ENCODE measurements at regions not wholly inside any gene's neighbourhood (a gene's known extent, or its start where the extent isn't known, plus 50 kb on each side); places are given as distances from the start of the nearest gene placed in this dataset.

DNA sequence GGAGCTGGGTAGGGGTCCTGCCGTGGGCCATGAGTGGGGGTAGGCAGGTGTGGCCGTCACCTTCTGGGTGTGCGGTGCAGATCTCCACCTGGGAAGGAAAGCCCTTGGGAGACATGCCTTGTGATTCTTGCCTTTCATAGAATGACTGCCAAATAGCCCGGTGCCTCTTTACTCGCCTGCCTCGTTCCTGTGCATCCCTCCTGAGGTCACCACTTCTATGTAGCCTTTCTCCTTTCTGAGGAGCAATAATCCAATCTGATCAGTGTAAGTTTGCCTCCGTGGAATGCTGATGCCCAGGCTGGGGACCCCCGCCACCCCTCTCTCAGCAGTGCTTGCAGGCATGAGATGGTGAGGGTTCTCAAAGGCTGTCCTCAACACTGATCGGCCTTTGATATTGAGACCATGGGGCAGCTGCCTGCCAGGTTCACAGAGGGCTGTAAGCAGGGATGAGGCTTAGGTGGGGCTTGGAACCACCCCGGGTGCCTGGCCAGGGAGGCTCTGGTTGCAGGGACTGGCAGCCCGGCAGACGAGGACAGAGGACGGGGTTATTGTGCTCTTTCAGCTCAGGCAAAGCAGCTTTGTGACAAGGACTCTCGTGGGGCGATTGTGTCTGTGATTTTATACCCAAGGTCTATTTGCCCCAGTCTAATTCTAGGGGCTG lies 86.1 kb upstream of the WNT7B start:
- TF ChIP-seq, protein P1, sequence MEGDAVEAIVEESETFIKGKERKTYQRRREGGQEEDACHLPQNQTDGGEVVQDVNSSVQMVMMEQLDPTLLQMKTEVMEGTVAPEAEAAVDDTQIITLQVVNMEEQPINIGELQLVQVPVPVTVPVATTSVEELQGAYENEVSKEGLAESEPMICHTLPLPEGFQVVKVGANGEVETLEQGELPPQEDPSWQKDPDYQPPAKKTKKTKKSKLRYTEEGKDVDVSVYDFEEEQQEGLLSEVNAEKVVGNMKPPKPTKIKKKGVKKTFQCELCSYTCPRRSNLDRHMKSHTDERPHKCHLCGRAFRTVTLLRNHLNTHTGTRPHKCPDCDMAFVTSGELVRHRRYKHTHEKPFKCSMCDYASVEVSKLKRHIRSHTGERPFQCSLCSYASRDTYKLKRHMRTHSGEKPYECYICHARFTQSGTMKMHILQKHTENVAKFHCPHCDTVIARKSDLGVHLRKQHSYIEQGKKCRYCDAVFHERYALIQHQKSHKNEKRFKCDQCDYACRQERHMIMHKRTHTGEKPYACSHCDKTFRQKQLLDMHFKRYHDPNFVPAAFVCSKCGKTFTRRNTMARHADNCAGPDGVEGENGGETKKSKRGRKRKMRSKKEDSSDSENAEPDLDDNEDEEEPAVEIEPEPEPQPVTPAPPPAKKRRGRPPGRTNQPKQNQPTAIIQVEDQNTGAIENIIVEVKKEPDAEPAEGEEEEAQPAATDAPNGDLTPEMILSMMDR (conservative IDR thresholded peaks at IDR 0.05; ENCODE audit: low read depth, low read length) = no peak
- TF ChIP-seq POLR2A (IDR thresholded peaks at IDR 0.05; ENCODE audit: low read depth, low read length) (no peak), MAFK (IDR thresholded peaks at IDR 0.05; ENCODE audit: low read depth, low read length) (no peak), RAD21 (IDR thresholded peaks at IDR 0.05; ENCODE audit: low read length) (no peak), BHLHE40 (IDR thresholded peaks at IDR 0.05; ENCODE audit: low read depth, low read length) (no peak), FOS (IDR thresholded peaks at IDR 0.05; ENCODE audit: low read depth, low read length) (no peak), MXI1 (IDR thresholded peaks at IDR 0.05; ENCODE audit: borderline replicate concordance, low read depth, low read length) (no peak), RFX5 (IDR thresholded peaks at IDR 0.05; ENCODE audit: low read depth, low read length) (no peak), MAZ (IDR thresholded peaks at IDR 0.05; ENCODE audit: borderline replicate concordance, low read depth, low read length) (no peak), CEBPB (IDR thresholded peaks at IDR 0.05; ENCODE audit: low read depth, low read length) (no peak), SMC3 (IDR thresholded peaks at IDR 0.05; ENCODE audit: low read depth, low read length) (no peak)
- TF ChIP-seq, protein P2, sequence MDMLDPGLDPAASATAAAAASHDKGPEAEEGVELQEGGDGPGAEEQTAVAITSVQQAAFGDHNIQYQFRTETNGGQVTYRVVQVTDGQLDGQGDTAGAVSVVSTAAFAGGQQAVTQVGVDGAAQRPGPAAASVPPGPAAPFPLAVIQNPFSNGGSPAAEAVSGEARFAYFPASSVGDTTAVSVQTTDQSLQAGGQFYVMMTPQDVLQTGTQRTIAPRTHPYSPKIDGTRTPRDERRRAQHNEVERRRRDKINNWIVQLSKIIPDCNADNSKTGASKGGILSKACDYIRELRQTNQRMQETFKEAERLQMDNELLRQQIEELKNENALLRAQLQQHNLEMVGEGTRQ (IDR thresholded peaks at IDR 0.05; ENCODE audit: low read depth, low read length) = no peak
- TF ChIP-seq, protein P3, sequence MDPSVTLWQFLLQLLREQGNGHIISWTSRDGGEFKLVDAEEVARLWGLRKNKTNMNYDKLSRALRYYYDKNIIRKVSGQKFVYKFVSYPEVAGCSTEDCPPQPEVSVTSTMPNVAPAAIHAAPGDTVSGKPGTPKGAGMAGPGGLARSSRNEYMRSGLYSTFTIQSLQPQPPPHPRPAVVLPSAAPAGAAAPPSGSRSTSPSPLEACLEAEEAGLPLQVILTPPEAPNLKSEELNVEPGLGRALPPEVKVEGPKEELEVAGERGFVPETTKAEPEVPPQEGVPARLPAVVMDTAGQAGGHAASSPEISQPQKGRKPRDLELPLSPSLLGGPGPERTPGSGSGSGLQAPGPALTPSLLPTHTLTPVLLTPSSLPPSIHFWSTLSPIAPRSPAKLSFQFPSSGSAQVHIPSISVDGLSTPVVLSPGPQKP (IDR thresholded peaks at IDR 0.05; ENCODE audit: borderline replicate concordance, low read depth, low read length) = no peak

Measured in IMR-90 (cell line).